HL-60 (cell line): ENCODE measurements at regions not wholly inside any gene's neighbourhood (a gene's known extent, or its start where the extent isn't known, plus 50 kb on each side); places are given as distances from the start of the nearest gene placed in this dataset.

Experiments
- GABPA ChIP-seq: IDR thresholded peaks from 2 replicates; pipeline ENCODE4 v1.6.1; 2012; ENCODE audit warnings: low read depth
- POLR2AphosphoS5 ChIP-seq: IDR thresholded peaks from 2 replicates; pipeline ENCODE4 v1.6.1; 2012; ENCODE audit warnings: low read depth
- SPI1 ChIP-seq: IDR thresholded peaks from 2 replicates; pipeline ENCODE4 v1.6.1; 2012; ENCODE audit warnings: low read depth, mild to moderate bottlenecking, borderline replicate concordance
- TF ChIP-seq, protein P1 (sequence below): IDR thresholded peaks from one replicate; pipeline ENCODE4 v1.5.1; 2011; ENCODE audit warnings: low read length, control low read depth, inconsistent platforms; ENCODE audit not compliant: insufficient read depth
- TF ChIP-seq, protein P2 (sequence below): IDR thresholded peaks from 2 replicates; pipeline ENCODE4 v1.6.1; 2012; ENCODE audit warnings: low read depth; ENCODE audit not compliant: insufficient replicate concordance

- TF ChIP-seq, protein P1, sequence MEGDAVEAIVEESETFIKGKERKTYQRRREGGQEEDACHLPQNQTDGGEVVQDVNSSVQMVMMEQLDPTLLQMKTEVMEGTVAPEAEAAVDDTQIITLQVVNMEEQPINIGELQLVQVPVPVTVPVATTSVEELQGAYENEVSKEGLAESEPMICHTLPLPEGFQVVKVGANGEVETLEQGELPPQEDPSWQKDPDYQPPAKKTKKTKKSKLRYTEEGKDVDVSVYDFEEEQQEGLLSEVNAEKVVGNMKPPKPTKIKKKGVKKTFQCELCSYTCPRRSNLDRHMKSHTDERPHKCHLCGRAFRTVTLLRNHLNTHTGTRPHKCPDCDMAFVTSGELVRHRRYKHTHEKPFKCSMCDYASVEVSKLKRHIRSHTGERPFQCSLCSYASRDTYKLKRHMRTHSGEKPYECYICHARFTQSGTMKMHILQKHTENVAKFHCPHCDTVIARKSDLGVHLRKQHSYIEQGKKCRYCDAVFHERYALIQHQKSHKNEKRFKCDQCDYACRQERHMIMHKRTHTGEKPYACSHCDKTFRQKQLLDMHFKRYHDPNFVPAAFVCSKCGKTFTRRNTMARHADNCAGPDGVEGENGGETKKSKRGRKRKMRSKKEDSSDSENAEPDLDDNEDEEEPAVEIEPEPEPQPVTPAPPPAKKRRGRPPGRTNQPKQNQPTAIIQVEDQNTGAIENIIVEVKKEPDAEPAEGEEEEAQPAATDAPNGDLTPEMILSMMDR, result no peak
- TF ChIP-seq POLR2AphosphoS5 (no peak), GABPA (no peak), SPI1 (no peak)
- TF ChIP-seq, protein P2, sequence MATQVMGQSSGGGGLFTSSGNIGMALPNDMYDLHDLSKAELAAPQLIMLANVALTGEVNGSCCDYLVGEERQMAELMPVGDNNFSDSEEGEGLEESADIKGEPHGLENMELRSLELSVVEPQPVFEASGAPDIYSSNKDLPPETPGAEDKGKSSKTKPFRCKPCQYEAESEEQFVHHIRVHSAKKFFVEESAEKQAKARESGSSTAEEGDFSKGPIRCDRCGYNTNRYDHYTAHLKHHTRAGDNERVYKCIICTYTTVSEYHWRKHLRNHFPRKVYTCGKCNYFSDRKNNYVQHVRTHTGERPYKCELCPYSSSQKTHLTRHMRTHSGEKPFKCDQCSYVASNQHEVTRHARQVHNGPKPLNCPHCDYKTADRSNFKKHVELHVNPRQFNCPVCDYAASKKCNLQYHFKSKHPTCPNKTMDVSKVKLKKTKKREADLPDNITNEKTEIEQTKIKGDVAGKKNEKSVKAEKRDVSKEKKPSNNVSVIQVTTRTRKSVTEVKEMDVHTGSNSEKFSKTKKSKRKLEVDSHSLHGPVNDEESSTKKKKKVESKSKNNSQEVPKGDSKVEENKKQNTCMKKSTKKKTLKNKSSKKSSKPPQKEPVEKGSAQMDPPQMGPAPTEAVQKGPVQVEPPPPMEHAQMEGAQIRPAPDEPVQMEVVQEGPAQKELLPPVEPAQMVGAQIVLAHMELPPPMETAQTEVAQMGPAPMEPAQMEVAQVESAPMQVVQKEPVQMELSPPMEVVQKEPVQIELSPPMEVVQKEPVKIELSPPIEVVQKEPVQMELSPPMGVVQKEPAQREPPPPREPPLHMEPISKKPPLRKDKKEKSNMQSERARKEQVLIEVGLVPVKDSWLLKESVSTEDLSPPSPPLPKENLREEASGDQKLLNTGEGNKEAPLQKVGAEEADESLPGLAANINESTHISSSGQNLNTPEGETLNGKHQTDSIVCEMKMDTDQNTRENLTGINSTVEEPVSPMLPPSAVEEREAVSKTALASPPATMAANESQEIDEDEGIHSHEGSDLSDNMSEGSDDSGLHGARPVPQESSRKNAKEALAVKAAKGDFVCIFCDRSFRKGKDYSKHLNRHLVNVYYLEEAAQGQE, result no peak
These were observed 149.7 kb upstream of the ZFHX3 start for GRCh38 chr16:73197598-73197997.
